ENCODE measurements at regions not wholly inside any gene's neighbourhood (a gene's known extent, or its start where the extent isn't known, plus 50 kb on each side); places are given as distances from the start of the nearest gene placed in this dataset.

GRCh38 chr4:19051831-19052230 is 1030.3 kb upstream of the LCORL start:
- TF ChIP-seq CTCF (IDR thresholded peaks at IDR 0.05; ENCODE audit: insufficient read depth, low read length, poor library complexity, severe bottlenecking) (no peak), EZH2phosphoT487 (conservative IDR thresholded peaks at IDR 0.05; ENCODE audit: low read length) (no peak)

Data from SU-DHL-6 (cell line).